ENCODE measurements at regions not wholly inside any gene's neighbourhood (a gene's known extent, or its start where the extent isn't known, plus 50 kb on each side); places are given as distances from the start of the nearest gene placed in this dataset.
"Not testable (repeated sequence)": the region's sequence is repeated elsewhere in the genome, so short reads cannot be mapped to it uniquely, and the experiment has no call there.

DNA sequence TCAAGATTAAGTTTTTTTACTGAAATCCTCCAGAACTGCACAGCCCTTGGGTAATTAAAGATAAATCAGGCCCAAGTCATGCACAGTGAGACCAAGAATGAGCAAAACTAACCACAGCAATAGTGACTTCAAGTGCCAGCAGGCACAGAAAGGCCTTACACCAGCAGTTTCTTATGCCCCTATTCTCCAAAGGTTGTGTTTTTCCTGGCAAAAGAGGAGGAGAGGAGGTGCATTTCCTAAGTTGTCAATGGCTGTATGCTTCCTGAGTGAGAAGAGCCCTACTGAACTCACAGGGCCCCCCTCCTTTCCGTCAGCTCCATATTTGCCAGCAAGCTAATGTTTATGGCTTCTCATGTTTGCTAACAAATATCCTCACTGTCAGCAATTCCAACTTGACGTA, 418.7 kb upstream of the INTU start:
- no peak for DNase-seq

DNA sequence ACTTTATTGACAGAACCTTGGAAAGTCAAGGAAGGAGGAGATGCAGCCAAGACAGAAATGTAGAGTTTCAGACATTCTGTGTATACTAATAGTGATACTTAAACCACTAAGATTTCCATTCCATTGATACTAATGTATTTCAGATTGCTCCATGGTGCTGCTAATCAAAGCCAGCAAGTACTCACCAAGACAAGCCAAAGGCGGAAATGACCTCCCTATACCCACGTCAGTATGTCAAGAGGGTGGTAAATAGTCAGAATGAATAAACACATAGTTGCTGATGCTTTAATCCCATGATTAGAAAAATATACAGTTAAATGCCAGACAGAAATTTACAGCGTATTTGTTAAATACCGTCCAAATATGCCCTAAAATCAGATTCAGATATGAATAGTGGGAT, 417.8 kb upstream of the INTU start:
- no peak for DNase-seq

DNA sequence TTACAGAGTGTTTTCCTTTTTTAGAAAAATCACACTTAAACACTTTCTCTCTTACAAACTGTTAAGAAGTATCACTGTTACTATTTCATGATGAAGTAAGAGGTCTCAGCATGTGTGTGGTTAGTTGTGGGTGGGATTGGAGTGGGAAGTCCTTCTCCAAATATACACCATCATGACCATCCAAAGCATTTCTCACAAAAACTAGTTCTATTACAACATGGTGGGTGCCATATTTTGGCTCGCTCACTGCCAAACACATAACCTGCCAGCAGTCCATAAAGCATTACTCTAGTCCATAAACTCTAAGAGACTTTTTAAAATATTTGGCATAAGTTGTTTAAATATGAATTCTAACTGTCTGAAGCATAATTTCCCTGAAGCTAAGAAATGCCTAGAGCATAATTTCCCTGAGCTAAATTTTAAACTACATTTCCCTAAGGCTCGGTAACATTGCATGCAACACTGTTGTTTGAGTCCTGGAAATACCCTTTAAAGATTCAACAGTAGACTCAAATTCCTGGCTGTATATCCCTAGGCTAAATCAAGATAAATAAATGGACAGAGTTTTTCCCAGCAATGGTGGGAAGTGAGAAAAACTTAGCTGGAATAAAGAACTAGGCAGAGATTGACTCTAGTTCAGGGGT, 415.0 kb upstream of the INTU start:
- no peak for DNase-seq

DNA sequence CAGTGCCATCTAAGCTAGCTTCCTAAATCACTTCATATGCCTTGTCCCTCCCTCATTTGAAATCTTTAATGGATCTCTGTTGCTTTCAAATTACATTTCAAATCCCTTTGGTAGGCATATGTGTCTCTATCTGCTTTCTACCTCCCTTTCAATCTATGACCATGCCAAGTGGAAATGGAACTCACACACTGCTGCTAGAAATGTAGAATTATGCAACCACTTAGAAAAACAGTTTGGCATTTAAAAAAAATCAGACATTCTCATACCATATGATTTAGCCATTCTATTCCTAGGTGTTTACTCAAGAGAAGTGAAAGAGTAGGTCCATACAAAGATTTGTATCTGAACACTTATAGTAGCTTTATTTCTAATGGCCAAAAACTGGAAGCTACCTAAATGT, 413.5 kb upstream of the INTU start:
- DNase-seq = no peak

DNA sequence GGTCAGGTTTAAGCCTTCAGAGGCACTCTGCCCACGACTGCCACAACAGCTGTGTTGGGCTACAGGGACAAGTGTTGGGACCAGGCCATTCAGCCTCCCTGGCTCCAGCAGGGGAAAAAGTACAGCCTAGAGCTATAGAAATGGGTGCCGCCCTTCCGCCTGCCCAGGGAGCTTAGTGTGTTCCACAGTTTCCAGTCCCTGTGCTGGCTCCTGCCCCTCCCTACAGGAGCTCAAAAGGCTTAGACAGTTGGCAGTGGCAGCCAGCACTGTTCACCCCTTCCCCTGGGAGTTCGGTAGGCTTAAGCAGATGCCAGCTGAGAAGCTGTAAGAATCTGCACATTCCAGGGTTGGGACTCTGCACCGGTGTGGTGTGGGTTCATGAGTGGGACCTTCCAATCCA, 408.2 kb upstream of the INTU start:
- no peak for DNase-seq

DNA sequence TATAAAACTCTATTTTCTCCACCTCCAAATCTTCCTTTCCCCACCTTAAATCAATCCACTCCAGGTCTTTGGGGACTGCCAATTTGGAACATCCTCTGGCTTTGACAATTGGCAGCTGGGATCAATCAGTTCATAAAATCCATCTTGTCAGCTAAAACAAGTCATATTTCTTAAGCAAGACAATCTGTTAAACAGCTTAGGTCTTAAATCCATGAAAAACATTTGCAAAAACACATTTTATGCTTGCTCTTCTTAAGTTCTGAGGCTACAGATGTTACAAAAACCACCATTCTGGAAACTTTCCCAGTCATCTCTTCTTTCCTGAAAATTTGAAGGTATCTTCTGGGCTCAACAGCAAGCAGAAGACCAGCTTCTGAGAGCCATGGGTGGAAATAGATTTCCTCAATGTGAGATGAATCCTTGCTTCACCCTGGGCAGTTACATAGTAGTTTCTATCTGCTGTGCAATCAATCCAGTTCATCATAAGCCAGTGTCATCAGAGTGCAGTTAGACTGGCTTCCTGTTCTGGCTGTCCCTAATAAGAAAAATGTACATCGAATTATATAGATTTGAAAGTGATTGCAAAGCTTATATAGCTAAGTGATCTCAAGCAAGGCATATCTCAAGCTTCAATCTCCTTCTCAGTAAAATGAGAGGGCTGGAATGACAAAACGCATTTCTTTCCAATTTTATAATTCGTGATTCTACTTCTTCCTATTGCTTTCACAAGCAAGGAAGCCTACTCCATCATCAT, 402.7 kb upstream of the INTU start:
- no peak for DNase-seq

DNA sequence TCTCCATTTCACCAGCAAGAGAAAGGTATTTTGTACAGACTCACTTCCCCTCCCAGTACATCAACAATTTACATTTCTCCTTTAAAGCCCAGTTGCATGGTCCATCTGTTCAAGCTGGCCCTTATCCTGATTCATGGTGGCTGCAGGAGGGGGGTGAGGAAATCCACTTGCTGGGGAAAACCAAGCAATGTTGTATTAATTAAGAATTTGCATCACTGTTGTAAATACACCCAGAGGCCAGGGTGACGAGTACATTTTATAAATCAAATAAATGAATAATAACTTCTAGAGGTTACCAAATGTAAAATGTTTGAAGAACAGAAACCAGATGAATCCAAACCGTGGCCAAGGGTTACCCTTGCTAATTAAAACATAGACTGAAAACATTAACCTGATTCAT, 395.9 kb upstream of the INTU start:
- DNase-seq = no peak

DNA sequence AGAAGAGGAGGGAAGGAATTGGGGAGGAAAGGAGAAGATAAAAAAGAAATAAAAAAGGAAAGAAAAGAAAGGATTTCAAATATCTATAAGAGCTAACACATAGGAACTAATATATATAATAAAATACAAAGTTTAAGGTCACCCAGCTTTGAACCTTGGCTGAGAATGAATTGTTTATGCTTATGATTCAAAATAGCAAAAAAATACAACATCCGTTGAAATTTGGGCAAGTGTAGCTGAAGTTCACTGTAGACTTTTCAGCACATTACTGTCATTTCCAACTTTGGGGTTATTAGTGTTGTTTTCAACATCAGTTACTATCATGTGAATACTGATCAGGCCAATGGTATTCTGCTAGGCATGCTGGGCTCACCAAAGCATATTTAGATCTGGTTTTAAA, 395.2 kb upstream of the INTU start:
- DNase-seq = no peak

DNA sequence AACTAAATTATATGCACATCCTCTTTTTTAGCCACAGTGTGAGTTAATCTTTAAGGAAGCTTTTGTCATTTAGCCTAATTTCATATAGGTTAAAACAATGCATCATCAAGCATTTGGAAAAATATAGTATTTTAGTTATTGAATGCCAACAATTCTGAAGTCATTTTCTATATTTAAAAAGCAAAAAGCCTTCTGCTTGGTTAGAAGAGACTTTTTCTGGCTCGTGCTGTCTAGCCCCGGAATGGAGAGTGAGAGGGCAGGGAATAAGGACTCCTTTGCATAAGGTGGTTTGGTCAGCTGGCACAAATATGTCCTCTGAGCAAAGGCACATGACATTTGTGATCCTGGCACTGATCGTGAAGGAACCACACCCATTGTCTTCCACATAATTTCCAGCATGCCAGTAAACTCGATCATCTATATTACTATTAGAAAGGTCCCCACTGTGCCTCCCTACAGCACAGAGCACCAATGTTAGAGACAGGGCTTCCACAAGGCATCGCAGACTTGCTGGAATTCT, 393.7 kb upstream of the INTU start:
- no peak for DNase-seq

DNA sequence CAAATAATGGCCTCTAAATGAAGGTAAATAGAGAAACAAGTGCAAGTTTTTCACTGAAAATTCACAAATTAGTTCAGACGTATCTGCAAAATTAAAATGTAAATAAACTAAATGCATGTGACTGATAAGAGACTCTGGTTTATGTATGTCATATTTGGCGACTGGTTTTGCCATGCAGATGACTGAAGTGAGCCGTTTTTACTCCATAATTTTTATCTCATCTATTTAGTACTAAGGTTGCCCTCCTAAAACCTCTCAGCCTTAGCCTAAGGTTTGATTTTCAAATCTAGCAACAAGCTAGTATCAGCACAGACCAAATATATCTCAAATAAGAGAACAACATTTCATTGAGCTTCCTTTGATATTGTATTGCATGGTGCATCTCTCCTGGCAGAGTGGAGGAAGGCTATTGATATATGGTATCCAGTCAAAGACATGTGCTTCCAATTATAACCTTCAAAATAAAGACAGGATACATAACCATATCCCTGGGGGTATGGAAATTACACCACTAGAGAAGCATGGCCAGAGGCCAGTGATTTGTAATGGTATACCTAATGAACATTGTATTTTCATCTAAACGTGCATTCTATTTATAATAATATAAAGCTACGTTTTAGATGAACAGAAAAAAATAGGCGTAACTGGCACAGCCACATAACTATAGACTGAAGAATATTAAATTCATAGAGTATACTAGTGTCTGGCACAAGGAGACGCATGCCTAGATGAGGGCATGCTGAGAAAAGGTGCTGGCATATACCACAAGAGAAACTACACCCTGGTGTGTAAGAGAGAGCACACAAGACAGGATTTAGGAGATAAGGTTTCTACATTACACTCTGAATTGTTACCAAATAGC, 392.6 kb upstream of the INTU start:
- DNase-seq = no peak

DNA sequence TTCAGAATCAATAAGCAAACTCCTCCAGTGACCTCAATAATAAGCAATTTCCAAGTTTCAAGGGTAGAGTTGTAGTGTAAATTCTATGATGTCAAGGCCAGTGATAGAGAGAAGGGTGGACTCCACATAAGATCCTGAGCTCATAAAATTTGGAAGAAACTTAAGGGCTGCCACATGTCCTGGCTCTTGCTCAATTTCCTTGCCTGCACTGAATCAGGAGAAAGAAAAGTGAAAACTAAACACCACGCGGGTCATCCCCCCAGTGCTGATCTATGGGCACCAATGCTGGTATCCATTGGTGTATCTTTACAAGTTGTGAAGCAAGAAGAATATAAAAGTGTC, 392.0 kb upstream of the INTU start:
- no peak for DNase-seq

DNA sequence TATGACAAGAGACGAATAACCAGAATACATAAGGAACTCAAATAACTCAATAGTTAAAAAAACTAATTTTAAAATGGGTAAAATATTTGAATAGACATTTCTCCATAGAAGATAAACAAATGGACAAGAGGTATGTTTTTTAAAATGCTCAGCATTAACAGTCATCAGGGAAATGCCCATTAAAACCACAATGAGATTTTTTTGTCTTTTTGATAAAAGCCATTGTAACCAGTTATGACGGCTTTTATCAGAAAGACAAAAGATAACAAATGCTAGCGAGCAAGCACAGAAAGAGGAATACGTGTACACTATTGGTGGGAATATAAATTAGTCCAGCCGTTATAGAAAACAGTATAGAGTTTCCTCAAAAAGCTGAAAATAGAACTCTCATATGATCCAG, 388.2 kb upstream of the INTU start:
- no peak for DNase-seq

DNA sequence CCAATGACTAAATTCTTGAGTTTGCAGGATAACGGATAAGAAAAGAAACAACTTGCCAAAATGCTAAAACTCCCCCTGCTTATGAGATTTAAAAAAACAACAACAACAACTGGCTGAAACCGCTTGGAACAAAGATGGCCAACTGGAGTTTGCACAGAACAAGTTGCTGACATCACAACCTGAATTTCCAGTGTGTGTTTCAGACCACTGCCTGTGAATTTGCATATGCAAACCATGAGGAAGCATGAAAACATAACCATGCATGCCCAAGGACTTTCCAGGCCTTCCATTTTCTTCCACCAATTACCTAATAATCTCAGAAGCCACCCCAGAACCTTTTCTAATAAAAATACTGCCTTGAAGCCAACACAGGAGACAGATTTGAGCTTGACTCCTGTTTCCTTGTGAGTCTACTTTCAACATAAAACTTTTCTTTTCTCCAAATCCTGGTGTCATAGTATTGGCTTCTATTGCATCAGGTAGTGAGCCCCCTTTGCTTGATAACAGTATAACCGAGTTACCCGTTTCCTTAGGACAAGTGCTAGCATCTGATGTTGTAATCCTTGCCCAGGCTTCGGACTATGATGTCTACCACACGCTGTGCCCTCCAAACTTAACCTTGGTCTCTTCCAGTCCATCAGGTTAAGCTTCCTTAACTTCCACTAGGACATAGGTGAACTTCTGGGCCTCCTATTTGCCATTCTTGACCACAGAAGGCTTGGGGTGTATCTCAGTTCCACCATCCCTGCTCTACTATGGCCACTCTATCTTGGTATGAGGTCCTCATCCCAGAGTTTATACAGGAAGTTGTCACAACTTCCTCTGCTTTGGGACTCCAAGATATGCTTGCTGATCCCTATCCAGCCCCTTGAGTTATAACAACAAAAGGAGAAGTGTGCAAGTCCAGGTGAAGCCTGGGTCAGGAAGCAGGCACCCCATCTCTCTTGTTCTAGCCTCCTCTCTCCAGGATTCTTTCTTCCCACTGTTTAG, 385.5 kb upstream of the INTU start:
- DNase-seq = no peak

DNA sequence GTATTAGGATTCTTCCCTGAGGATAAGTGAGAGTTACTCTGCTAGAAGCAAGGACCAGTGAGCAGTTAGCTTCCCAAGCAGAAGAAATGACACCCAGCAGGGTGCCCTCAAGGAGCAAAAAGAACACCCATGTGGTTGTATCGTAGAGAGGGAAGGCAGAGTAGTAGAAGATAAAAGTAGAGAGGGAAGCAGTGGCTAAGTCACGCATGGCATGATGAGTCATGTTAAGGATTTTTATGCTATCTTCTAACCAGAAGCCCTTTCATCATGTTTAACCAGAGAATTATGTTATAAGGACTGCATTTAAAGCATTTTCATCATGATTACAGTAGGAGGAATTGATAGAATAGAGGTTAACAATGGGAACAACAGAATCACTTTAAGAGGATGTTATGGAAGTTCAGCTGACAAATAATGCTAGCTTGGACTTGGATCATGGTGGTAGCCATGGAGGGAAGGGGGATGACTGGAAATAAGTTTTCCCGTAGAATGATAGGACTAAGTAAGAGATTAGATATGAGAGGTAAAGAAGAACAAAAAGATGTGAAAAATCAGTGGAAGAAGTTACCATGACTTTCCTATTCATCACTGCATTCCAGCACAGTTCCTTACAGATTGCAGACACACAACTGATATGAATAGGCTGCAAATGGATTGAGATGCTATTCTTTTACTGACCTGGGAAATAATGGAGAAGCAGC, 383.5 kb upstream of the INTU start:
- DNase-seq = no peak

DNA sequence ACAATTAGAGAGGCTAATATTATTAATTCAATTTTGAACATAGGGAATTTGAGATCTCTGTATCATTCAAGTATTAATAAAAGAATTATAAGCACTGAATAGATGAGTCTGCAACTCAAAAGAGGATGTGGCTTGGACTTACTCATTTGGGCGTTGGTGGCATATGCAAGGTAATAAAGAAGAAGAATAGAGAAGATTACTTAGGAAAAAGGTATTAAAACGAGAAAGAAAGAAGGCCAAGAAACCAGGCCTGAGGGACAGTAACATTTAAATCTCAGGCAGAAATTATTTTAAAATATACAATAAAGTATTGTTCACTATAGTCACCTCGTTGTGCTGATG, 383.0 kb upstream of the INTU start:
- DNase-seq = no peak

DNA sequence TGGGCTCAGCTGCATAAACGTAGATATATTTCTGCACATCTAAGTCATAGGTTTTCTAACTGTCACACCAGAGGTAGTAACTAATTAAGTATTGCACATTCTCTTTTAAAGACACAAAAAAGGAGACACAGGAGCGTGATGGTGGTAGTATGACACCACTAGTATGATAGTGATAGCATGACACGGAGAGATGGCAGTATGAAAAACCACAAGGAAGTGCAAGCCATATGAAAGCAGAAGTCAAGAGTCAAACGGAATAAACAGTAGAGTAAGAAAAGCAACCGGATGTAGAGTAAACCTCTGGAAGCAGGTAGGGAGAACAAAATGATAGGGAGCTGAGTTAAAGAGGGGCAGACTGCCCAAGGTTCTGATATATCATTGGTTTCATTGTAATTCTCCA, 382.2 kb upstream of the INTU start:
- DNase-seq = no peak

DNA sequence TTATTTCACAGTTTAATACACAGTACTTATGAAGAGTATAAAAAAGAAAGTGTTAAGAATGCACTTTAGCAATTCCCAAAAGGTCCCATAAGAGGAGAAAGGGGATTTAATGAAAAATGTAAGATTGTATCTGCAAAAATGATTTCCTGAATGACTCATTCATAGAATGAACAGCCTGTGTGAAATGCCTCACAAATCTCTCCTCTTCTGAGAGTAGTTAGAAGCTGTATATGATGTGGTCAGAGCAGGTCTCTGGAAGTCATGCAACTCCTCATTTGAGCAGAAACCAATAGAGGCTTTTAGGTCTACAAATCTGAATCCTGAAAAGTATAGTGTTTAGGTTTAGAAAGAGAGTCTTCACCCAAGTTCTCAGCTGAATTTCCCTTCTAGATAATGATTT, 381.3 kb upstream of the INTU start:
- no peak for DNase-seq

DNA sequence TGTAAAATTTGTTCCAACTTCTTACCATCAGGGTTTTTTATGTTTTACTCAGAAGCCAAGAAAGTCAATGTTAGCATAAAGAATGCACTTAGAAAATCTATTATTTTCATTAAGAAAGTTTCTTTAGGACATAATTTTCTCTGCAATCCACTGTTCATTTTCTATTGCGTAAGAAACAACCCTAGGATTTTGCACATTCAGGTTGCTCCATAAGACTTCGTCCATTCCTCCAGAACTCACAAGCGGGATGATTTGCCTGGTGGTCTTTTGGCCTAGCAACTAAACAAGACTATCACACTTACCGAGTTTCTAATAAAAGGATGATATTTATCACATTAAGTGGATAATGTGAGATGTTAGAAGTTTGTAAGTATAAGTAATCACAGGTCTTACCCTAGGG, 376.3 kb upstream of the INTU start:
- DNase-seq = no peak

DNA sequence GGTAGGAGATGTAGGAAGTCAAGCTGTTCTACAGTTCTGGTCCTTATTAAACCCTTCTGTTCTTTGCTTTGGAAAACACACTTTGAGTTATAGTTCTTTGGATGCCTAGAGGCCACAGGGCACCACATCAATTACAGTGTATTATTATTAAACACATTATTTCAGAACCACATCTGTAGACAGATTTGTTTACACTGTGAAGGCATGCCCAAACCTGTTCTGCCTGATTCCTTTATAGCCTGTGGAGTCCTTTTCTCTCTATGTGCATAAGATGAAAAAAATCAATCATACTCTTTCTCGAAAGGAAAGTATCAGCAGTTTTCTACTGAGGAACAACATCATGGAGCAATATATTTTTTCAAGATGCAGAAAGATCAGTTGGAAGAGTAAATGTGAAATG, 371.3 kb upstream of the INTU start:
- no peak for DNase-seq

DNA sequence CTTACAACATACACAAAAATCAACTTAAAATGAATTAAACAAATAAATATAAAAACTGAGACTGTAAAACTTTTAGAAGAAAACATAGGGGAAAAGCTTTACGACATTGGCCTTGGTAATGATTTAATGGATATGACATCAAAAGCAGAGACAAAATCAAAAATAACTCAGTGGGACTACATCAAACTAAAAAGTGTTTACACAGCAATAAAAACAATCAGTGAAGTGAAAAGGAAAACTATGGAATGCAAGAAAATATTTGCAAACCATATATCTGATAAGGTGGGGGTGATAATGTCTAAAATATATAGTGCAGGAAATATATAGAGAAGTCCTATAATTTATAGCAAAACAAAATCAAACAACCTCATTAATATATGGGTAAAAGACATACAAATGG, 364.4 kb upstream of the INTU start:
- DNase-seq = no peak

DNA sequence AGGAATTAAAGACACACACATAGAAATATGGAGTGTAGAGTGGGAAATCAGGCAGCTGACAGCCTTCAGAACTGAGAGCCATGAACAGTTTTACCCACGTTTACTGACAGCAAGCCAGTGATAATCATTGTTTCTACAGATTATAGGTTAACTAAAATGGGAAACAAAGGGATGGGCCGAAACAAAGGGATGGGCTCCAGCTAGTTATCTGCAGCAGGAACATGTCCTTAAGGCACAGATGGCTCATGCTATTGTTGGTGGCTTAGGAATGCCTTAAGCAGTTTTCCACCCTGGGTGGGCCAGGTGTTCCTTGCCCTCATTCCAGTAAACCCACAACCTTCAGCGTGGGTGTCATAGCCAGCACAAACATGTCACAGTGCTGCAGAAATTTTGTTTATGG, 355.7 kb upstream of the INTU start:
- DNase-seq = not testable (repeated sequence)

DNA sequence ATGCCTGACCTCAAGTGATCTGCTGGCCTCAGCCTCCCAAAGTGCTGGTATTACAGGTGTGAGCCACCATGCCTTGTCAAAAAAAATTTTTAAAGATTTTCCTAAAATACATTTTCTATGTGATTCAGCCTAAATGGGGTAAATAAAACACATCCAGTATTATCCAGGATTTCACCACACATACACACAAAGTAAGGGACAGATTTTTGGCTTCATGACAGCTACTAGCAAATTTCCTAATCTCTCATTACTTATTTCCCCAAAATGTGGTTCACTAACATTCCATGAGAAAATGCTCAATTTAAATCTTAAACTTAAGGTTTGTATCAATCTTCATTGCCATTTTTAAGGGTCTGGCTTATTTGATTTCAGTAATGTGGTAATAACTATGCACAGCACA, 348.5 kb upstream of the INTU start:
- no peak for DNase-seq

Measured in stimulated activated CD4-positive, alpha-beta T cell treated with anti-CD3 and anti-CD28 coated beads, Interleukin-2, amount 100 ng/mL, for 48 hours (primary cell).